HTR-8/SVneo (cell line): ENCODE measurements at regions not wholly inside any gene's neighbourhood (a gene's known extent, or its start where the extent isn't known, plus 50 kb on each side); places are given as distances from the start of the nearest gene placed in this dataset.
"Not testable (repeated sequence)": the region's sequence is repeated elsewhere in the genome, so short reads cannot be mapped to it uniquely, and the experiment has no call there.

ENCODE experiments used
- DNase-seq: peaks from one replicate; pipeline ENCODE4 v3.0.0; 2011; ENCODE audit warnings: low spot score, mixed read lengths; ENCODE audit not compliant: insufficient read length
- FAIRE-seq: peaks from 2 replicates; lab custom pipeline; 2011; peaks lifted over from hg19 to GRCh38; lab: Jason Lieb, UNC

DNA sequence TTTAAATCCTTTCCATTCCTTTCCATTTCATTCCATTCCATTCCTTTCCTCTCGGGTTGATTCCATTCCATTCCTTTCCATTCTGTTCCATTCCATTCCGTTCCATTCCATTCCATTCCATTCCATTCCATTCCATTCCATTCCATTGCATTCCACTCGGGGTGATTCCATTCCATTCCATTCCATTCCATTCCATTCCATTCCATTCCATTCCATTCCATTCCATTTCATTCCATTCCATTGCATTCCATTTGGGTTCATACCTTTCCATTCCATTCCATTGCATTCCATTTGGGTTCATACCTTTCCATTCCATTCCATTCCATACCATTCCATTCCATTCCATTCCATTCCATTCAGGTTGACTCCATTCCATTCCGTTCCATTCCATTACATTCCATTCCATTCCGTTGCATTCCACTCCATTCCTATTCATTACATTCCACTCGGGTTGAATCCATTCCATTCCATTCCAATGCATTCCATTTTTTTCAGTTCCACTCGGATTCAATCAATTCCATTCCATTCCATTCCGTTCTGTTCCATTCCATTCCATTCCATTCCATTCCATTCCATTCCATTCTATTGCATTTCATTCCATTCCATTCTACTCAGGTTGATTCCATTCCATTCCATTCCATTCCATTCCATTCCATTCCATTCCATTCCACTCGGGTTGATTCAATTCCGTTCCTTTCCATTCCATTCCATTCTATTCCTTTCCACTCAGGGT, 164.4 kb downstream of the CWH43 start:
- DNase-seq, FAIRE-seq: not testable (repeated sequence)

DNA sequence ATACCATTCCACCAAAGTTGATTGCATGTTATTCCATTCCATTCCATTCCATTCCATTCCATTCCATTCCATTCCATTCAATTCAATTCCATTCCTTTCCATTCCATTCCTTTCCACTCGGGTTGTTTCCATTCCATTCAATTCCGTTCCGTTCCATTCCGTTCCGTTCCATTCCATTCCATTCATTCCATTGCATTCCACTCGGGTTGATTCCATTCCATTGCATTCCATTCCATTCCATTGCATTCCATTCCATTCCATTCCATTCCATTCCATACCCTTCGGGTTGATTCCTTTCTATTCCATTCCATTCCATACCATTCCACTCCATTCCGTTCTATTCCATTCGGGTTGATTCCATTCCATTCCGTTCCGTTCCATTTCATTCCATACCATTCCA, 166.9 kb downstream of the CWH43 start:
- DNase-seq, FAIRE-seq: not testable (repeated sequence)

- not testable (repeated sequence) for FAIRE-seq, DNase-seq
Measured at GRCh38 chr4:49154308-49155103, 168.4 kb downstream of the CWH43 start.

DNA sequence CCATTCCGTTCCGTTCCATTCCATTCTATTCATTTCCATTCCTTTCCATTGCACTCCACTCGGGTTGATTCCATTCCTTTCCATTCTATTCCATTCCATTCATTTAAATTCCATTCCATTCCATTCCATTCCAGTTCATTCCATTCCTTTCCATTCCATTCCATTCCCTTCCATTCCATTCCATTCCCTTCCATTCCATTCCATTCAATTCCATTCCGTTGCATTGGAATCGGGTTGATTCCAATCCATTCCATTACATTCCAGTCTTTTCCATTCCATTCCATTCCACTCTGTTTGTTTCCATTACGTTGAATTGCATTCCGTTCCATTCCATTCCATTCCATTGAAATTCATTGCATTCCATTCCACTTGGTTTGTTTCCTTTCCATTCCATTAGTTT, 169.2 kb downstream of the CWH43 start:
- DNase-seq, FAIRE-seq: not testable (repeated sequence)

DNA sequence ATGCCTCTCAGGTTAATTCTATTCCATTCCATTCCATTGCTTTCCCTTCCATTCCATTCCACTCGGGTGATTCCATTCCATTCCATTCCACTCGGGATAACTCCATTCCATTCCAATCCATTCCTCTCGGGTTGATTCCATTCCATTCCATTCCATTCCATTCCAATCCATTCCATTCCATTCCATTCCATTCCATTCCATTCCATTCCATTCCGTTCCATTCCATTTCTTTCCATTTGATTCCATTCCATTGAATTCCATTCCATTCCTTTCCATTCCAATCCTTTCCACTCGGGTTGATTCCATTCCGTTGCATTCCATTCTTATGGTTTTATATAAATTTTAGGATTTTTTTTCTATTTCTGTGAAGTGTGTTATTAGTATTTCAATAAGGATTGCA, 170.2 kb downstream of the CWH43 start:
- DNase-seq, FAIRE-seq: not testable (repeated sequence)

DNA sequence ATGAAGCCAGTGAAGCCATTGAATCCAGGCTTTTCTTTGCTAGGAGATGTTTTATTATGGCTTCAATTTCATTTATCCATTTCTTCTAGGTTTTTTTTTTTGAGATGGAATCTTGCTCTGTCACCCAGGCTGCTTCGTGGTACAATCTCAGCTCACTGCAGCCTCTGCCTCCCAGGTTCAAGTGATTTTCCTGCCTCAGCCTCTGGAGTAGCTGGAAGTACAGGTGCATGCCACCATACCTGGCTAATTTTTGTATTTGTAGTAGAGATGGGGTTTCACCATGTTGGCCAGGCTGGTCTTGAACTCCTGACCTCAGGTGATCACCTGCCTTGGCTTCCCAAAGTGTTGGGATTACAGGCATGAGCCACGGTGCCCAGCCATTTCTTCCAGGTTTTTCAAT, 171.6 kb downstream of the CWH43 start:
- not testable (repeated sequence) for DNase-seq

DNA sequence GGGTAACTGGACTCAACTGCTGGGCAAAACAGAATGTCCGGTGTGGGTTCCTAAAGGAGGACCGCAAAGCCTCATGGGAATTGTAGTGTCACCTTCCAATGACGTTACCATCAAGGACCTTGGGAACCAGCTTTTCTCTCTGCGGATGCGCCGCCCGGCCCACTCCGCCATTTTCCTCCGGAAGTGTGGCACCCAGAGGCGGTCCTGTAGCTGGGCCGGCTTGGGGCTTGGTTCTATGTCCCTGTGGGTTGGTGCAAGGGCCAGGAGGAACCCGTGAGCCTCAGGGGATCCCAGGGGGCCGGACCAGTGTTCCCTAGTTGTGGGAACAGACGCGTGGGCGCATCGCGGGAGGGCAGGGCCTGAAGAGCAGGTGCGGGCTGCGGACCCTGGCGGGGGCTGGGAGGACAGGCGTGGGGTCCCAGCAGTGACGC, 175.1 kb downstream of the CWH43 start:
- not testable (repeated sequence) for FAIRE-seq, DNase-seq

More for the DNA sequence above, 171.6 kb downstream of the CWH43 start:
- FAIRE-seq = not testable (repeated sequence)

DNA sequence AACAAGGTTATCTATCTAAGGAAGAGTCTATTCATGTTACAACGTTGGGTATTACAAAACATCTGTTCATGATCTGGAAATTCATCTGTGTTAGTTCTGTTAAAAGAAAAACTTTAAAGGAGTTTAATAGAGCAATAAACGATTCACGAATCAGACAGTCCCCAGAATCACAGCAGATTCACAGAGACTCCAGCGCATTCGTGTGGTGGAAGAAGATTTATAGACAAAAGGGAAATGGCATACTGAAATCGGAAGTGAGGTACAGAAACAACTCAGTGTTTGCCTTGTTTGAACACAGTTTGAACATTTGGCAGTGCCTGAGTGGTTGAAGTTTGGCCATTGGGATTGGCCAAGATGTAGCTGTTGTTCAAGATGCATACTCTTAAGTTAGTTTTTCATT, 178.8 kb downstream of the CWH43 start:
- not testable (repeated sequence) for FAIRE-seq

GRCh38 chr4:49177847-49178246, 191.8 kb downstream of the CWH43 start:
- FAIRE-seq, DNase-seq: not testable (repeated sequence)

More for the DNA sequence above, 178.8 kb downstream of the CWH43 start:
- DNase-seq = not testable (repeated sequence)

DNA sequence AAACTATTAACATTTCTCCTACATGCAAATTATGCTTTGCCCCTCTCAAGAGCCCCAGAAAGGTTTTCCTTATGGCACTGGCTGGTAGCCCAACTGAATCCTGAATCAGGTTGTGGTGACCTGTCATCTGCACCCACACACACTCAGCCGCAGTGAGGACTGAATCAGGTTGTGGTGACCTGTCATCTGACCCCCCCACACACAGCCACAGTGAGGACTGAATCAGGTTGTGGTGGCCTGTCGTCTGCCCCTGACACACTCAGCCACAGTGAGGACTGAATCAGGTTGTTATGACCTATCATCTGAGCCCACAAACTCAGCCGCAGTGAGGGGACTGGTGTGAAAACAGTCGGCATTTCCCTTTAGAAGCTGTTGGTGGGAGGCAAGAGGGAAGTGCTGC, 195.0 kb downstream of the CWH43 start:
- FAIRE-seq, DNase-seq: not testable (repeated sequence)

DNA sequence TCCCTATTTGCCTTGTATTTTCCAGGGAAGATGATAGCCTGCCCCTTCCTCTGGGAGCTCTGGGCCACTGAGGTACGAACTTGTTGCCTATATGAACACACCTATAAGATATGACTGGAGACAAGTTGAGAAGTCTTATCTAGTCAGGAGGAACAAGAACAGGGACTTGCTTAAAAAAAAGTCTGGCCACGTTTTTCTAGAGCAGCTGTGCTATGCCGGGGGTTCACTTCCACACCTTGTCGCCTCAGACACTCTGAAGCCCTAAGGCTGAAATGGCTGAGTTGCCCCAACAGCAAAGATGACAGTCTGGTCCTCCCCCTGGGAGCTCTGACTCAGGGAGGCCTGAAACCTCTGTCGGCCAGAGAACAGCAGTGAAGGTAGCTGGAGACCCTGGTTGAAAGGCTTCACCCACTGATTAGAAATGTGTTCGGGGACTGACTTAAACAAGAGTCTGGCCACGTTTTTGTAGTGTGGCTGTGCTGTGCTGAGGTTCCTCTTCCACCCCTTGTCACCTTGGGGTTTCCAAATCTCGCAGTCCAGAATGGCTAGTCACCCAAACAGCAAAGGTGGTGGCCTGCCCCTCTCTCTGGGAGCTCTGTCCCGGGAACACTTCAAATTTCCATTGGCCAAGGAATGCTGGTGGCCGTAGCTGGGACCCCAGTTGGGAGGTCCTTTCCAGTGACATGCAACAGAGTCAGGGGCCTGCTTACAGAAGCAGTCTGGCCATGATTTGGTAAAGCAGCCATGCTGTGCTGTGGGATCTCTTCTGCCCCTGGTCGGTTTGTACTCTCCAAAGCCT, 225.5 kb downstream of the CWH43 start:
- DNase-seq, FAIRE-seq: not testable (repeated sequence)

DNA sequence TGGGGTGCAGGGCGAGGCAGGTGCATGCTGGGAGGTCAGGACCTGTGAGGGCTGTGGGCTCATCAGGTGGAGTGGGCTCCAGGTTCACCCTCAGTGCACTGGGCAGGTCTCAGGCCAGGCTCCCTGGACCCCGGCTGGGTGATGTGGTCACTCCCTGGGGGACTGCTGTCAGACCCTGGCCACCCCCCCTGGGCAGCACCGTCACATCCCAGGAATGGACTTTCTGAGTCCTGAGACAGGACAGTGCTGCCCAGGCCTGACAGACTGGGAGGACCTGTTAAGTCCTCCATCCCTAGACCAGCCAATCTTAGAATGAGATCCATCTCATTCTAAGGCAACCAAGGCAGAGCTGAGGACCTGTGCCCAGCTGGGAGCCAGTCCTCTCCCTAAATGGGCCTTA, 227.2 kb downstream of the CWH43 start:
- not testable (repeated sequence) for FAIRE-seq

DNA sequence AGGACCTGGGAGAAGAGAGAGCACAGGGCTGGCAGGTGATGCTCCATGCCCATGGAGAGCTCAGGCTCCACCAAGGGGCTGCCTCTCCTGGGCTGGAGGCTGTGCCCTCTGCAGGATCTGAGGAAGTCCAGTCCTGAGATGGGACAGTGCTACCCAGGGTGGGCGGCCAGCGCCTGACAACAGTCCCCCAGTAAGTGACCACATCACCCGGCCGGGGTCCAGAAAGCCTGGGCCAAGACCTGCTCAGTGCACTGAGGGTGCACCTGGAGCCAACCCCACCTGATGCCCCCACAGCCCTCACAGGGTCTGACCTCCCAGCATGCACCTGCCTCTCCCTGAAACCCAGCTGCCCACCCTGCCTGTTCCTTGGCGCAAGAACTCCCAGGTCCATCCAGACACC, 227.7 kb downstream of the CWH43 start:
- DNase-seq, FAIRE-seq: not testable (repeated sequence)

More for the DNA sequence above, 227.2 kb downstream of the CWH43 start:
- DNase-seq = not testable (repeated sequence)

- not testable (repeated sequence) for DNase-seq, FAIRE-seq
Measured at GRCh38 chr4:49214453-49215081, 228.5 kb downstream of the CWH43 start.

- not testable (repeated sequence) for DNase-seq, FAIRE-seq
Measured at GRCh38 chr4:49215082-49215479, 229.0 kb downstream of the CWH43 start.

DNA sequence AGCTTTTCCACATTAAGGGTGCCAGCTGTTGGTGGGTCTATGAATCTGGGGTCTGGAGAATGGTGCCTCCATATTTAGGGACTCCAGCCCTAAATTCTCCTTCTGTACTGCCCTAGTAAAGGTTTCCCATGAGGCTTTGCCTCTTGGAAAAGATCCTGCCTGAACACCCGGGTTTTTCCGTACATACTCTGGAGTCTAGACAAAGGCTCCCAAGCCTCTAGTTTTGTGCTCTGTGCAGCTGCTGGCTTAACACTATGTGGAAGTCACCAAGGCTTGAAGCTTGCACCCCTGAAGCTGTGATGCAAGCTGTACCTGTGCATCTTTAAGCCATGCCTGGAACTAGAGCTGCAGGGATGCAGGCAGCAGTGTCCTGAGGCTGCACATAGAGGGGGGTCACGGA, 230.5 kb downstream of the CWH43 start:
- FAIRE-seq, DNase-seq: not testable (repeated sequence)

DNA sequence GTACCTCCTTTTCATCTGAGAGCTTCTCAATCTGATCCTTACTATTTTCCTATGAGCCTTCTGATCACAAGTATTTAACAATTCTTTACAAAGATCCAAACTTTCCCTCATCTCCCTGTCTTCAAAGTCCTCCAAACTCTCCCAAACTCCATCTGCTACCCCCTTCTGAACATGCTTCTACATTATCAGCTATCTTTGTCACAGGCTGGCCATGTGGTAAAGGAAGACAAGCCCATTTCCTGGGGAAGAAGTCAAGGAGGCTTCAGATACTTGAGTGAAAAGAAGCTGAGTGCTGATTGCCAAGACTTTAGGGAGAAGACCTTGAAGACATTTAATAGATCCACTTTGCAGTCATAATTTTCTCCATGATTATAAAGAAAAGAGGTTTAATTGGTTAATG, 231.4 kb downstream of the CWH43 start:
- DNase-seq = no peak
- FAIRE-seq = no peak

- FAIRE-seq, DNase-seq: not testable (repeated sequence)
Measured at GRCh38 chr4:49218094-49218493, 232.0 kb downstream of the CWH43 start.

DNA sequence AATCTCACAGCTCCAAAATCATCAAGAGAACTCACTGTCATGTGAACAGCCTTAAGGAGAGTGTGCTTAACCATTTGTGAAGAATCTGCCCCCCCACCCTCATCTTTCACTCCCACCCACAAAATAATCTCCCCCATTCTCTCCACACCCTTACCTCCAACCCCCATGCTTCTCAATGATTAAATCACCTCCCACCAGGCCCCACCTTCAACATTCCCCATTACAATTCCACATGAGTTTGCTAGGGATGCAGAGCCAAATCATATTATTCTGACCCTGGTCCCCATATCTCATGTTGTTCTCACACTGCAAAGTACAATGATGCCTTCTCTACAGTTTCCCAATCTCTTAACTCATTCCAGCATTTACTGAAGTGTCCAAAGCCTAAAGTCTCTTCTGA, 232.9 kb downstream of the CWH43 start:
- FAIRE-seq = not testable (repeated sequence)

More for the DNA sequence above, 232.9 kb downstream of the CWH43 start:
- not testable (repeated sequence) for DNase-seq
